GM12878 (cell line): ENCODE measurements at regions not wholly inside any gene's neighbourhood (a gene's known extent, or its start where the extent isn't known, plus 50 kb on each side); places are given as distances from the start of the nearest gene placed in this dataset.

Experiments
- ATAC-seq: fragments of 200-7000 bp; cut with Tn5 transposase; 3 replicates; pipeline ENCODE4 v1.9.1; 2020; ENCODE audit warnings: mild to moderate bottlenecking, moderate library complexity
- BruUV-seq: library from RNA; stranded (reverse); fragments of 400-500 nt; replicated peaks from 2 replicates; lab custom pipeline; 2021; lab: Mats Ljungman, UMichigan
- CTCF ChIA-PET: fragments of 300-600 bp; sonication (Branson Sonifier 250); formaldehyde crosslinking; extraction: SDS; loops from one replicate; lab custom pipeline; 2021; ENCODE audit warnings: inconsistent platforms; lab: Yijun Ruan, JAX
- POLR2A ChIA-PET: fragments of 350-600 bp; formaldehyde crosslinking; extraction: SDS; loops from one replicate; lab custom pipeline; 2021; ENCODE audit warnings: inconsistent platforms; lab: Charles Lee
- RAD21 ChIA-PET: fragments of 300-600 bp; sonication (Branson Sonifier 250); formaldehyde crosslinking; loops from one replicate; lab custom pipeline; 2023; ENCODE audit warnings: antibody characterized with exemption; ENCODE audit not compliant: unreplicated experiment; lab: Charles Lee
- SMC1A ChIA-PET: fragments of 300-600 bp; sonication (Branson Sonifier 250); formaldehyde crosslinking; loops from one replicate; lab custom pipeline; 2023; ENCODE audit not compliant: unreplicated experiment, uncharacterized antibody; lab: Charles Lee
- DNase-seq: peaks from one replicate; pipeline ENCODE4 v3.0.0-alpha.2; 2011; ENCODE audit warnings: low read depth, low spot score
- FAIRE-seq: peaks from 3 replicates; lab custom pipeline; 2011; peaks lifted over from hg19 to GRCh38; lab: Jason Lieb, UNC
- H2AFZ ChIP-seq: 2 replicates; pipeline ENCODE4 v1.6.0; 2011; ENCODE audit warnings: low read depth, low read length, control low read depth; ENCODE audit not compliant: control insufficient read depth
- H3K27ac ChIP-seq: 2 replicates; pipeline ENCODE4 v1.5.1; 2011; ENCODE audit warnings: control low read depth; ENCODE audit not compliant: control insufficient read depth, insufficient read depth
- H3K27me3 ChIP-seq, 2 experiments: replicated peaks in 1 of 2; 2 replicates each; pipeline versions ENCODE4 v1.6.0 to v1.6.1; 2011; ENCODE audit warnings: low read length in 1 of 2; ENCODE audit not compliant: control insufficient read depth in 2 of 2, insufficient read depth in 2 of 2
- H3K36me3 ChIP-seq, 2 experiments: 2 replicates each; pipeline ENCODE4 v1.5.1; 2011; ENCODE audit warnings: low read length in 1 of 2; ENCODE audit not compliant: control insufficient read depth in 2 of 2, insufficient read depth in 2 of 2
- H3K4me1 ChIP-seq: 2 replicates; pipeline ENCODE4 v1.6.1; 2011; ENCODE audit warnings: mild to moderate bottlenecking, low read length, moderate library complexity, mixed read lengths; ENCODE audit not compliant: control insufficient read depth, insufficient read depth
- H3K4me2 ChIP-seq: 2 replicates; pipeline ENCODE4 v1.6.0; 2011; ENCODE audit warnings: control low read depth; ENCODE audit not compliant: control insufficient read depth, insufficient read depth
- H3K4me3 ChIP-seq: fragments of 200-600 bp; sonication (generic); 2 replicates; pipeline ENCODE4 v1.5.1; 2016
- H3K79me2 ChIP-seq: 2 replicates; pipeline ENCODE4 v1.6.0; 2011; ENCODE audit warnings: low read length; ENCODE audit not compliant: control insufficient read depth, insufficient read depth
- H3K9ac ChIP-seq: 2 replicates; pipeline ENCODE4 v1.8.0; 2011; ENCODE audit warnings: low read length, control low read depth, mixed read lengths; ENCODE audit not compliant: control insufficient read depth, insufficient read depth
- H3K9me3 ChIP-seq: replicated peaks from 3 replicates; pipeline ENCODE4 v1.5.1; 2011; ENCODE audit warnings: mild to moderate bottlenecking, low read length; ENCODE audit not compliant: control insufficient read depth, insufficient read depth
- H4K20me1 ChIP-seq: 2 replicates; pipeline ENCODE4 v1.6.0; 2011; ENCODE audit not compliant: control insufficient read depth, insufficient read depth
- IRF3 ChIP-seq: fragments of 450-650 bp; IDR thresholded peaks from 2 replicates; pipeline ENCODE4 v1.6.1; 2014; ENCODE audit warnings: mild to moderate bottlenecking
- NR2C1 ChIP-seq: fragments of 450-650 bp; IDR thresholded peaks from 2 replicates; pipeline ENCODE4 v1.6.1; 2017; ENCODE audit warnings: antibody characterized with exemption, mild to moderate bottlenecking, moderate library complexity
- PAX8 ChIP-seq: fragments of 450-650 bp; IDR thresholded peaks from 2 replicates; pipeline ENCODE4 v1.6.1; 2017; ENCODE audit warnings: mild to moderate bottlenecking, moderate library complexity
- ZNF274 ChIP-seq: IDR thresholded peaks from one replicate; pipeline ENCODE4 v1.8.0; 2011; ENCODE audit not compliant: insufficient read length, insufficient read depth
- WGBS: methylation state at CpG from one replicate; pipeline ENCODE4 v1.1.6; 2016; ENCODE audit warnings: low lambda C conversion rate; ENCODE audit not compliant: insufficient replicate concordance, insufficient coverage; ENCODE audit errors: missing lambda C conversion rate; 5-methylcytosine and 5-hydroxymethylcytosine counted together
- in situ Hi-C: fragments of 300-500 bp; cut with MboI; formaldehyde crosslinking; loops from 9 replicates; pipeline ENCODE4 v1.14.3; 2018; ENCODE audit warnings: mixed read lengths
- intact Hi-C: fragments of 100-400 bp; cut with micrococcal nuclease; formaldehyde crosslinking; loops from one replicate; pipeline ENCODE4 v1.14.2; 2022; ENCODE audit not compliant: unreplicated experiment

- H3K9me3 ChIP-seq = no peaks in the 10 kb centered on the region; the same call in 2 of the 3 replicates
- H3K4me3 ChIP-seq = no peak overlapping the region
- no peaks in the 10 kb centered on the region for H4K20me1 ChIP-seq
- H3K4me1 ChIP-seq = no peaks in the 10 kb centered on the region
- ChIA-PET RAD21 (no interaction called here), SMC1A (no interaction called here), CTCF (no interaction called here), POLR2A (no interaction called here)
- BruUV-seq = no TSS peak
- ATAC-seq (no peak), DNase-seq (no peak), FAIRE-seq (no peak)
- intact Hi-C loops = no loop called here
- no peaks in the 10 kb centered on the region for H3K79me2 ChIP-seq
- 0% methylated on average over 4 of the region's 4 CpGs for WGBS
- no peaks in the 10 kb centered on the region for H3K36me3 ChIP-seq
- H3K4me2 ChIP-seq = no peak overlapping the region
- in situ Hi-C loops = no loop called here
- no peak overlapping the region for H3K27ac ChIP-seq
- no peaks in the 10 kb centered on the region for H3K27me3 ChIP-seq
- H2AFZ ChIP-seq = no peak overlapping the region
- no peak overlapping the region for H3K9ac ChIP-seq
- TF ChIP-seq IRF3 = no peak
These were observed 152.2 kb upstream of the KCNJ3 start for GRCh38 chr2:154546341-154546740.

DNA sequence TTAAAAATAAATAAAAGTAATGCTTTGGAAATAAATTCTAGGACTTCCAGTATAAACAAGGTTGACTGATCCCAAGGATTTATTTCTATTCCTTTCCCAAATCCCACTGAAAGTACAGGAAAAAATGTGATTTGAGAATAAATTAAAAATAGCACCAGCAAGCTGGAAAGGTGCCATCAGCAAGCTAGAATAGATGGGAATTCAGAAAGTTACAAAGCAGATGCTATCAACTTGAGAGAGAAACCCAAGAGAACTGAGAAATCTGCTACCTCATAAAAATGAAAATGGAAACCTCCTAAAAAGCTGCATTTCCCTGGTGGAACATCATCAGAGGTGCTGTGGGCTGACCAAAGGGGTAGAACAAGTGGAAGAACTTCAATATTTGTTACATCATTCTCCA lies 148.6 kb upstream of the KCNJ3 start:
- Histone ChIP-seq H3K4me3 (no peak overlapping the region), H3K79me2 (no peaks in the 10 kb centered on the region), H3K9ac (no peak overlapping the region), H2AFZ (no peak overlapping the region), H3K9me3 (no peaks in the 10 kb centered on the region; the same call in 2 of the 3 replicates), H3K27ac (no peak overlapping the region), H3K27me3 (no peaks in the 10 kb centered on the region), H4K20me1 (no peaks in the 10 kb centered on the region), H3K4me1 (no peaks in the 10 kb centered on the region), H3K36me3 (no peaks in the 10 kb centered on the region), H3K4me2 (no peak overlapping the region)
- FAIRE-seq (no peak), ATAC-seq (no peak), DNase-seq (no peak)
- ChIA-PET POLR2A (interaction anchor here (0.9 kb wide), 1 partner anchor 13 kb away, joined by 3 read pairs; no protein-coding TSS in a partner anchor), SMC1A (interaction anchor here (1.1 to 1.5 kb wide), 2 partner anchors 9 to 335 kb away, joined by 3 to 15 read pairs; no protein-coding TSS in a partner anchor), RAD21 (interaction anchor here (1.3 to 1.5 kb wide), 3 partner anchors 10 to 42 kb away, joined by 4 read pairs; no protein-coding TSS in a partner anchor), CTCF (interaction anchor here (0.8 kb wide), 1 partner anchor 9 kb away, joined by 3 read pairs; no protein-coding TSS in a partner anchor)
- in situ Hi-C loops = no loop called here
- no TSS peak for BruUV-seq
- intact Hi-C loops = no loop called here
- TF ChIP-seq PAX8 (no peak), ZNF274 (no peak), NR2C1 (no peak)
